WERI-Rb-1 (cell line): ENCODE measurements at regions not wholly inside any gene's neighbourhood (a gene's known extent, or its start where the extent isn't known, plus 50 kb on each side); places are given as distances from the start of the nearest gene placed in this dataset.

ENCODE experiments used
- DNase-seq: peaks from one replicate; pipeline ENCODE4 v3.0.0-alpha.2; 2020
- H3K27ac ChIP-seq: fragments of 250-450 bp; sonication (Bioruptor Pico); 2 replicates; pipeline ENCODE4 v1.5.1; 2020; ENCODE audit warnings: mild to moderate bottlenecking, moderate library complexity
- H3K27me3 ChIP-seq: fragments of 250-450 bp; sonication (Bioruptor Pico); 2 replicates; pipeline ENCODE4 v1.5.1; 2021; ENCODE audit warnings: mild to moderate bottlenecking, low read depth, moderate library complexity; ENCODE audit not compliant: insufficient read depth, severe bottlenecking
- H3K36me3 ChIP-seq: fragments of 250-450 bp; sonication (Bioruptor Pico); 2 replicates; pipeline ENCODE4 v1.5.1; 2020; ENCODE audit warnings: mild to moderate bottlenecking, moderate library complexity
- H3K4me3 ChIP-seq: 2 replicates; pipeline ENCODE4 v1.5.1; 2011; ENCODE audit warnings: low read depth, mild to moderate bottlenecking, control low read depth, low read length
- H3K9me3 ChIP-seq: fragments of 250-450 bp; sonication (Bioruptor Pico); 2 replicates; pipeline ENCODE4 v1.5.1; 2021; ENCODE audit warnings: mild to moderate bottlenecking, moderate library complexity; ENCODE audit not compliant: severe bottlenecking
- TF ChIP-seq, protein P1 (sequence below): IDR thresholded peaks from 2 replicates; pipeline ENCODE4 v1.5.1; 2011; ENCODE audit warnings: low read depth, mild to moderate bottlenecking, control low read depth, inconsistent platforms, low read length

DNA sequence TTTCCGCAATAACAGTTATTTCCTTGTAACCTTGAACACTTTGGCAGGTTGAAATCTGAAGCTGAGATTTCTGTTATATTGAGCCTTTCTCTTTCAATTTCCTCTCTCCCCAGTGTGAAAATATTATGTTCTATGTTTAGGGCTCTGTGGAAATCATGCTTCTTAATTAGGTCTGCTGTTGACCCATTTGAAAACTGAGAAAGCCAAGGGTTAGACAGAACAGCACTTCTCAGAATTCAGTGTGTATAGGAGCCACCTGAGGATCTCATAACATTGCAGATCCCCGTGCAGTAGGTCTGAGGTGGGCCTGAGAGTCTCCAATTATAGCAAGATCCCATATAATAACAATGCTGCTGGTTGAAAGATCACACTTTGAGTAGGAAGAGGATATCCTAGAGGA is 230.2 kb upstream of the NT5C1B start:
- H3K27ac ChIP-seq, result no peak overlapping the region
- TF ChIP-seq, protein P1, sequence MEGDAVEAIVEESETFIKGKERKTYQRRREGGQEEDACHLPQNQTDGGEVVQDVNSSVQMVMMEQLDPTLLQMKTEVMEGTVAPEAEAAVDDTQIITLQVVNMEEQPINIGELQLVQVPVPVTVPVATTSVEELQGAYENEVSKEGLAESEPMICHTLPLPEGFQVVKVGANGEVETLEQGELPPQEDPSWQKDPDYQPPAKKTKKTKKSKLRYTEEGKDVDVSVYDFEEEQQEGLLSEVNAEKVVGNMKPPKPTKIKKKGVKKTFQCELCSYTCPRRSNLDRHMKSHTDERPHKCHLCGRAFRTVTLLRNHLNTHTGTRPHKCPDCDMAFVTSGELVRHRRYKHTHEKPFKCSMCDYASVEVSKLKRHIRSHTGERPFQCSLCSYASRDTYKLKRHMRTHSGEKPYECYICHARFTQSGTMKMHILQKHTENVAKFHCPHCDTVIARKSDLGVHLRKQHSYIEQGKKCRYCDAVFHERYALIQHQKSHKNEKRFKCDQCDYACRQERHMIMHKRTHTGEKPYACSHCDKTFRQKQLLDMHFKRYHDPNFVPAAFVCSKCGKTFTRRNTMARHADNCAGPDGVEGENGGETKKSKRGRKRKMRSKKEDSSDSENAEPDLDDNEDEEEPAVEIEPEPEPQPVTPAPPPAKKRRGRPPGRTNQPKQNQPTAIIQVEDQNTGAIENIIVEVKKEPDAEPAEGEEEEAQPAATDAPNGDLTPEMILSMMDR, result no peak

DNA sequence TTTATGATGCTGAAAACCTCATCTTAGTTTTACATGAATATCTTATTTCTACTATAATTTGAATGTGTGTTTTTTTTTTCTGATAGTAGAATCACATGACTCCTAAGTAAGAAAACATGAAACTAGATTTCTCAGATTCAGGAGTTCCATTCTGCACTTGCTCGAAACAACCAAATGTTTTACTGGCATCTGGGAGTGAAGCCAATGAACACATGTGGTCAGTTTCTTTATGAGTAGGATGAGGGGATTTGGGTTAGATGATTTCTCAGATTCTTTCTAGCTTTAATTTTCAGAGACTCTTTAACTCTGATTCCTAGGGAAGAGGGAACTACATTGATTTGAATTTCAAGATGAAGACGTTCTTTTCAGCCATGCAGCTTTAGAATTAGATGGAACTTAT is 225.0 kb upstream of the NT5C1B start:
- H3K4me3 ChIP-seq, result no peak overlapping the region
- DNase-seq, result no peak
- no peaks in the 10 kb centered on the region for H3K36me3 ChIP-seq
- peaks cover 57% of the 10 kb centered on the region for H3K27me3 ChIP-seq
- H3K9me3 ChIP-seq, result no peaks in the 10 kb centered on the region
- no peak overlapping the region for H3K27ac ChIP-seq
- TF ChIP-seq, protein P1, result no peak

More for the DNA sequence above, 230.2 kb upstream of the NT5C1B start:
- no peaks in the 10 kb centered on the region for H3K9me3 ChIP-seq
- H3K36me3 ChIP-seq, result no peaks in the 10 kb centered on the region
- H3K27me3 ChIP-seq, result peaks cover 56% of the 10 kb centered on the region
- no peak overlapping the region for H3K4me3 ChIP-seq
- no peak for DNase-seq

DNA sequence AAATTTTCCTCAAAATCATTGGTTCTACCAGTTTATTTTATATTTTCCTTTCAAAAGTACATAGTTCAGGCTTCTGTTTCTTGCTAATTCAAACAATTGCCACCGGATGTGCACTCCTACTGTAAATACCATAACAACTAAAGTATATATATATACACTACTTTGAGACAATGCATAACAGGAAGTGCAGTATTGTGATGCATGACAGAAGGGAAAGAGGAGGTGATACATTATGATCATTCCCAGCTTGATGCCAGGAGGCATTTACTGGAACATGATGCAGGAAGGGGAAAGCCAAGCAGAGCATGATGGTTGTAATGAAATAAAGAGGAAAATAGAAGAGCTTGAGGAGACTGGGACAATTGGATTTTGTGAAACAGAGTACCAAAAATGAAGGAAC is 215.2 kb upstream of the NT5C1B start:
- H3K27me3 ChIP-seq, result peaks cover 49% of the 10 kb centered on the region
- no peak for DNase-seq
- H3K27ac ChIP-seq, result no peak overlapping the region
- H3K4me3 ChIP-seq, result no peak overlapping the region
- H3K36me3 ChIP-seq, result no peaks in the 10 kb centered on the region
- TF ChIP-seq, protein P1, result no peak
- H3K9me3 ChIP-seq, result no peaks in the 10 kb centered on the region

DNA sequence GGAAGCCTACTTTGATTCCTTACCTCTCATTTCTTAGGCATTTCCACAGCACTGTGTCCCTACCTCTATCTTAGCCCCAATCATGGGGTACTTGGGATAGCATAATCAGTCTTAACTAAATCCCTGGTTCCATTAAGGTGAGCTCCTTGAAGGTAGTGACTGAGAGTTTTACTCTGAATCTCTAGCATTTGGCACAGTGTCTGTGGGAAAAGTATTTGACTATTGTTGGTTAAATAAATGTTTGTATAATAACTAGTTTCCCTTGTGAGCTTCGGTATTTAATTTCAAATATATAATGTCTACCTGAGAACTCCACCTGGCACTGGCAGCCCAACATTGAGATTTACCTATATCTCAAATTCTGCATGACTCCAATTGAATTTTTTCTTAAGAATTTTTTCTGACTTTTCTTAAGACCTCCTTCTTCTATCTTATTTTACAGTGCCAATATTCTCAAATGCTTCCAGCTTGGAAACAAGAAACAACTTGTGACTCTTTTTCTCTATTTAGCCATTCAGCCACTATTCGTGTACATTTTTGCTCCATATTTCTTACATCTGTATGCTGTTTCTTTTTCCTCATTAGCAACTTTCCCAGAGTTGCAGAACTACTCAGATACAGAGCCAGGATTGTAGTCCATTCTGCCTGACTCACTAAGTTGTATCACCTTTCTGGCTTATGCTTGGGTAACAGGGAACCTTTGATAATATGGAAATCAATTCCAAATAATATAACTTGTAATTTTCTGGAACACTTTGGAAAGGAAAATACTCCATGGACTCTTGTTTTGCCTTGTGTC is 214.0 kb upstream of the NT5C1B start:
- no peaks in the 10 kb centered on the region for H3K36me3 ChIP-seq
- H3K27ac ChIP-seq, result no peak overlapping the region
- no peak overlapping the region for H3K4me3 ChIP-seq
- no peak for DNase-seq
- no peaks in the 10 kb centered on the region for H3K9me3 ChIP-seq
- TF ChIP-seq, protein P1, result no peak
- peaks cover 44% of the 10 kb centered on the region for H3K27me3 ChIP-seq

DNA sequence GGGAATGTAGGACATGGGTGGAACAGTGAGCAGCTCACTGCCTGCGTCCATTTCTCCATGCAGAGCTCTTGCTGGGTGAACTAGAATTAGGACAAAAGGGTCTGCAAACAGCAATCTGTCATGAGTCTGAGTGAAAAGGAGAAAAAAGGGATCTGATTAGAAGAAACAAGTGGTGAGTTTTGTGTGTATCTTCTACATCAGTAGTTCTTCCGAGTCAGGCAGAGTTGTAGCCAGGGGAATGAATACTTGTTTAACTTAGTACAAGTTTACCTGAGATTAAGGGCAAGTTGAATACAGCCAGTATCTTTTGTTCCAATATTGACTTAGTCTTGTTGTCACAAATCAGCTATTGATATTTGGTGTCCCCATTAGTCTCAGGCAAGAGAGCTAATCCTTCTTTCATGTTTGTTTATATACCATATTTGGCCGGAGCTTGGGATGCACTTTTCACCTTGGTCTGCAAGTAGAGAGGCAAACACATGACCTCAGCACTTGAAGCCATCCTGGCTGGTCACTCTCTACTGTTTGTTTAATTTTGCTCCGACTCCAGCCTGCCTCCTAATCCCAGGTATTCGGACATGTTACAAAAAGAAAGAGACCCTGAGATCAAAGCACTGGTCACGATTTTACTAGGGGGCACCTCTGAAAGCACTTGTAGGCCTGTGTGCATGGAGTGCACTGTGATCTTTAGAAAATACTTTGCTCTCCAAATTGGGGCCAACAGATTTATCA is 211.0 kb upstream of the NT5C1B start:
- Histone ChIP-seq H3K4me3 (no peak overlapping the region), H3K36me3 (no peaks in the 10 kb centered on the region), H3K27me3 (peaks cover 55% of the 10 kb centered on the region), H3K27ac (no peak overlapping the region), H3K9me3 (no peaks in the 10 kb centered on the region)
- no peak for DNase-seq
- TF ChIP-seq, protein P1, result no peak
